GM19438 (cell line): ENCODE measurements at regions not wholly inside any gene's neighbourhood (a gene's known extent, or its start where the extent isn't known, plus 50 kb on each side); places are given as distances from the start of the nearest gene placed in this dataset.

ENCODE experiments used
- ATAC-seq: cut with Tn5 transposase; IDR thresholded peaks from one replicate; pipeline ENCODE4 v1.9.1; 2021; ENCODE audit warnings: low read depth; ENCODE audit not compliant: unreplicated experiment

GRCh38 chr7:109964780-109965179, 1126.1 kb upstream of the LRRN3 start:
- ATAC-seq: no peak

- no peak for ATAC-seq
Measured at GRCh38 chr7:109967406-109967805, 1123.5 kb upstream of the LRRN3 start.

- no peak for ATAC-seq
Measured at GRCh38 chr7:109983618-109984017, 1107.3 kb upstream of the LRRN3 start.

GRCh38 chr7:109984729-109985128, 1106.2 kb upstream of the LRRN3 start:
- ATAC-seq: no peak

- no peak for ATAC-seq
Measured at GRCh38 chr7:109986701-109987100, 1104.2 kb upstream of the LRRN3 start.

- no peak for ATAC-seq
Measured at GRCh38 chr7:109996411-109996810, 1094.5 kb upstream of the LRRN3 start.

- no peak for ATAC-seq
Measured at GRCh38 chr7:109996927-109997326, 1094.0 kb upstream of the LRRN3 start.

- no peak for ATAC-seq
Measured at GRCh38 chr7:109997837-109998236, 1093.1 kb upstream of the LRRN3 start.

- no peak for ATAC-seq
Measured at GRCh38 chr7:110001254-110001938, 1089.5 kb upstream of the LRRN3 start.

- ATAC-seq: no peak
Measured at GRCh38 chr7:110003827-110004226, 1087.1 kb upstream of the LRRN3 start.

- no peak for ATAC-seq
Measured at GRCh38 chr7:110007320-110008063, 1083.4 kb upstream of the LRRN3 start.

- ATAC-seq: no peak
Measured at GRCh38 chr7:110010359-110010758, 1080.6 kb upstream of the LRRN3 start.

- ATAC-seq: no peak
Measured at GRCh38 chr7:110017405-110017804, 1073.5 kb upstream of the LRRN3 start.

GRCh38 chr7:110027385-110027784, 1063.5 kb upstream of the LRRN3 start:
- ATAC-seq: no peak

- ATAC-seq: no peak
Measured at GRCh38 chr7:110043519-110043918, 1047.4 kb upstream of the LRRN3 start.

GRCh38 chr7:110050785-110051184, 1040.1 kb upstream of the LRRN3 start:
- ATAC-seq: no peak

GRCh38 chr7:110051372-110051771, 1039.6 kb upstream of the LRRN3 start:
- no peak for ATAC-seq

- no peak for ATAC-seq
Measured at GRCh38 chr7:110056331-110056730, 1034.6 kb upstream of the LRRN3 start.

GRCh38 chr7:110058401-110058800, 1032.5 kb upstream of the LRRN3 start:
- no peak for ATAC-seq

GRCh38 chr7:110061387-110061786, 1029.5 kb upstream of the LRRN3 start:
- ATAC-seq: no peak

- ATAC-seq: no peak
Measured at GRCh38 chr7:110065121-110065520, 1025.8 kb upstream of the LRRN3 start.

GRCh38 chr7:110066843-110067242, 1024.1 kb upstream of the LRRN3 start:
- no peak for ATAC-seq
